CD4-positive, alpha-beta T cell treated with Interleukin-21 for 1 hour (primary cell): ENCODE measurements at regions not wholly inside any gene's neighbourhood (a gene's known extent, or its start where the extent isn't known, plus 50 kb on each side); places are given as distances from the start of the nearest gene placed in this dataset.

ENCODE experiments used
- DNase-seq: peaks from one replicate; pipeline ENCODE4 v3.0.0-alpha.2; 2020

- no peak for DNase-seq
Measured at GRCh38 chr15:93217343-93217742, 128.3 kb upstream of the RGMA start.

DNA sequence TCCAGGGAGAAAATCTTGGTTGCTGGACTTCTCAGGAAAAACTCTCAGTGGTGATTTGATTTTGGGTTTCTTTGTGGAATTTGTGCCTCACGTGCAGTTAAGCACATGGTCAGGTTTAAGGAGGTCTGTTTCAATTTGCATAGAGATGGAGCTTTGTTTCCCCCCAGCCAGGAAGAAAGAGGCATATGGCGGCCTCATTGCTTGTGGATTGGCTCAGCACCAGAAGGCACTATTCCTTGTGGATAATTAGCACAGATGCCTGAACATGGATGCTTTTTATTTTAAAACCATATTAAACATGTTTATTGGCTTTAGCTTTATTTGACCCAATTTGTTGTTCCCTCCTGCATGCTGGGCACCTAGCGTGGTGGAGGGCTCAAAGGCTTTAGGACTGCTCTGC lies 125.1 kb upstream of the RGMA start:
- no peak for DNase-seq

- DNase-seq: no peak
Measured at GRCh38 chr15:93213281-93213680, 124.3 kb upstream of the RGMA start.

DNA sequence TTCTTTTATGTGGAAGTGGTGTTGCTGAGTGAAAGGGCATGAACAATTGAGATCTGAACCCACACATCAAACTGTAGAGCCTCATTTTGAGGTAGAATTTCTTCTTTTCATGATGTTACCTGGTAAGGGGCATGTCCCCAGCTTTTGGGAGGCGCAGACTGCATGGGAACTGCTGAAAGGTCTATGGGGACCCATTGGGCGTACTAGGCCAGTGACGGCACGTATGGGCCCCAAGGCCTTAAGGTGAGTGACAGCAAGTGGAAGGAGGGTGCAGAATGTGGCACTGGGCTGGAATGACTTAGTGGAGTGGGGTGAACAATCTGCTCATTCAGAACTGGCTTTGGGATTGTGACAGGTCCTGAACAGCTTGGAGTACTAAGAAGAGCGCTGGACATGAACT lies 123.6 kb upstream of the RGMA start:
- DNase-seq: no peak

DNA sequence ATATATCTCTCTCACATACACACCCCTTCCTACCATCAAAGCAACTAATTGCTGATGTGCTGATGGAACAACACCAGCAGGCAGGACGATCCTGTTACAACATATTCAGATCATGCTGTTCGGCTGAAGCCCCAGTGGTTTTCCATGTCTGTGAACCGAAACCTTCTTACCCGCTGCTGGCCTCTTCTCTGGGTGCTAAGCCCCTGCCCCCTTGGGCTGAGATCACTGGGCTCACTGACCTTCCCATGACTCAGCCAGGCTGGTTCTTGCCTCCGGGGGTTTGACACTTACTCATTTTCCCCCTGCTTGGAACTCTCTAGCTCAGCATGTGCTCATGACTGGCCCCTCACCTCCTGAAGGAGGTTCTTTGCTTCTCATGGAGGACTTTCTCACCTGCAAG lies 122.0 kb upstream of the RGMA start:
- DNase-seq: no peak

GRCh38 chr15:93209690-93210445 lies 120.9 kb upstream of the RGMA start:
- no peak for DNase-seq

DNA sequence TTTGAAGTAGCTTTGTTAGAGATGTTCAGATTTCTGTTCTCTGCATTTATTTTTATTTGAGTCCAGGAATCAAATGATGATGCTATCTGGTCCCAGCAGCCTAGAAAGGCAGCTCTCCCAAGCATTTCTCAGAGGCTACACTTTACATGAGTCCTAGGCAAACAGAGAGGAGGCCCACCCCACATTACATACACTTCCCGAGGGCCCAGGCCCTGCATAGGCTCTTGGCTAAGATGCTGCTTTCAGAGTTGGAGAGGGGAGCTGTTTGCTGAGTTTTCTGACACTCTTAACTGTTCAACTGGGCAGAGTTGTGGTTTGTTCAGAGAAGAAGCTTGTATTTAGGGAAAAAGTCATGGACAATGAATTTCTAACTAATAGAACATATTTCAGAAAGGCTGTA lies 117.9 kb upstream of the RGMA start:
- DNase-seq: no peak

DNA sequence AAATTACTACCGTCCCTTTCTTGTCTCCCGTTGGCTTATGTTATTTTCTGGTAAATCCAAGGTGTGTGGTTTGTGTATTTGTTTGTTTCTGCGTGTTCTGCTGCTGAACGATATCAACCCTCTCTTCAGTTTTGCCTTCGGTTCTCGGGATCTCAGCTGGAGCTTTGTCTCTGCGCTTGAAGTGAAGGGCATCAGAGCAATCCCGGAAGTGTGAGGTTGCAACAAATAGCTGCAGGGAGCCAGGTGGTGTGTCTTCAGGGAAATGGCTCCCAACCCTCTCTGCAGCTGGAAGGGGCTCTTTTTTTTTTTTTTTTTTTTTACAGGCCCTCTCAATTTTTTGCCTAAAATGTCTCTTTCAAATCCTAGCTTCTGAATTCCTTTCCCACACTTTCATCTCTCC lies 116.4 kb upstream of the RGMA start:
- no peak for DNase-seq

DNA sequence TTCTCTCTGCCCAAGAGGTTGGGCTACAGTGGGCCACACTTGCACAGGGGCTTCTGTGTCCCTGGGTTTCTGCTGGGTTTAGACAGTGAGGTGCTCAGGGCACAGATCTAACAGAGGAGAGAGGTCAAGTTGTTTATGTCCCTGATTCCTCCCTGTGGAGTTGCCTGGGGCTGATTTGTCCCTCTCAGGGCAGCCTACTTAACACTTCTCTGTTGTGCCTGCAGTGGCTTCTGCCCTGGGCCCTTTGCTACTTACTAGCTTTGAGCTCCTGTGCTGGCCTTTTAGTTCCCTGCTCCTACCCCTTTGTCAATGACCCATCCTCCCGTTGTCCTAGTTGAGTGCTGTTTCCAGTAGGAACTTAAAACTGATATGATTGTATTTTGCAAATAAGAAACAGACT lies 114.0 kb upstream of the RGMA start:
- no peak for DNase-seq

- DNase-seq: no peak
Measured at GRCh38 chr15:93202405-93202804, 113.4 kb upstream of the RGMA start.

- no peak for DNase-seq
Measured at GRCh38 chr15:93201940-93202339, 112.9 kb upstream of the RGMA start.

DNA sequence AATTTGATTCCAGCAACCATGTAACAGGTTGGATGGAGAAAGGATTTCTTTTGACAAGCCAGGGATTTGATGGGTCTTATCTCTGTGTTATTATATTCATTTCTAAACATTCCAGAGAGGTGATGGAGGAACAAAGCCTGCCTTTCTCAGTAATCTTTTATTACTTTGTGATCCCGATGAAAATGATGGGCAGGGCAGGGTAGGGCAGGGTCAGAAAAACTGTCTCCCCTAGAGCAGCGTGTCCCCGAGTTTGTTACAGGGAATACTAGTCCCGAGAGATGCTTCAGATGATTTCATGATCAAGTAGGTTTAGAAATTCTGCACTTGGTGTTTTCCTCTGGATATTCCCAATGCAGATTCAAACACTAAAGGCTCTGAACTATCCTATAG lies 111.8 kb upstream of the RGMA start:
- DNase-seq: no peak

GRCh38 chr15:93200081-93200836 lies 111.2 kb upstream of the RGMA start:
- DNase-seq: no peak

DNA sequence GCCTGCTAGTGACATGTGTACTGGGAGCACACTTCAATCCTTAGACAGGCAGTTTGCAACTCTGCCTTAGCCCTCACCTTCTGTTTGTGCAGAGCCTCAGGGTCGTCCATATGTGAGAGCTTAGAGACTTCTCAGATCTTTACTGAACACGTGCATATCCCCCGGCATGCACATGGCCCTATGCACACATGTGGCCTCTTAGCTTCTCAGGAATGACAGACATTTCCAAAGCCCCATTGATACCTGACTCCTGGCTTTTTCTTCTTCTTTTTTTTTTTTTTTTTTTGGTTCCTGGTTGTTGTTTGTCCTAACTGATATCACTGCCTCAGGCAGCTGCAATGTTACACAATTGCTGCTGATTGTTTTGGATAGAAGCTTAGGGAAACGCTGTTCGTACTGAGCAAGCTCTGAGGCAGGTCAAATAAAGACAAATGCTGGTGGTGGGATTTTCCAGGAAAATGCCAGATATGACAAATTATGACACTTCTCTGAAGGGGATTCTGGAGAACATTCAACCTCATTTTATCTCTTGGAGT lies 107.2 kb upstream of the RGMA start:
- no peak for DNase-seq

- no peak for DNase-seq
Measured at GRCh38 chr15:93195109-93195508, 106.1 kb upstream of the RGMA start.

DNA sequence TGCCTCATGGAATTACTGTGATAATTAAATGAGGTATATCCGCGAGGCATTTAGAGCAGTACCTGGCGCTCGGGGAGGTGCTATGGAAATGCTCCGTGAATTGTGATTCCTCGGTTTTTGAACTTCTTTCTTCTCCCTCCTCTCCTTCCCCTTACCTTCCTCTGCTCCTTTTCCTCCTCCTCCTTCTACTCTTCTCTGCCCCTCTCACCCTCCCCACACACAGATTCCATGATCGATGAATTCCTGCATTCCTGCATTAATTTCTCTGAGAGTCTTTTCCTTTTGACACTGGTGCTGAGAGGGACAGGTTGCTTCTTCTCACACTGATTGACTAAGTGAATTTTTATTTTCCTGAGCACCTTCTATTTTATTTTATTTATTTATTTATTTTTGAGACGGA lies 101.2 kb upstream of the RGMA start:
- DNase-seq: no peak

DNA sequence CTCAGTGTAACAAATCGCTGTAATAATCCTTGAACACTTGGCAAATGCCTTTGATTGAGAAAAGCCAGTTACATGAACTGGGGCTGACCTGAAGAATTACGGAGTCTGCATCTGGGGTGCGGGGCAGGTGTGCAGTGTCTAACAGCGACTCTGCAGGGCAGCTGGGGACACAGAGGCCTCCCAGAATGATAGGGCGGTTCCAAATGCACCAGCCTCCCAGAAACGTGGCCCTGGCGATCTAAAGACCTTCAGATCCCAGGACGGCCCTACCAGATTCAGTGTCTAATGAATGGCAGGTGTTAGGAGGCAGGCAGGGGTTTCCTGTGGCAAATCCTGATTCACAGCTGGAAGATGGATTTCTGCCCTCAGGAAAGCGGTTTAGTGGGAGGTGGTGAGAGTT lies 100.5 kb upstream of the RGMA start:
- DNase-seq: no peak

- DNase-seq: no peak
Measured at GRCh38 chr15:93188236-93188635, 99.2 kb upstream of the RGMA start.

DNA sequence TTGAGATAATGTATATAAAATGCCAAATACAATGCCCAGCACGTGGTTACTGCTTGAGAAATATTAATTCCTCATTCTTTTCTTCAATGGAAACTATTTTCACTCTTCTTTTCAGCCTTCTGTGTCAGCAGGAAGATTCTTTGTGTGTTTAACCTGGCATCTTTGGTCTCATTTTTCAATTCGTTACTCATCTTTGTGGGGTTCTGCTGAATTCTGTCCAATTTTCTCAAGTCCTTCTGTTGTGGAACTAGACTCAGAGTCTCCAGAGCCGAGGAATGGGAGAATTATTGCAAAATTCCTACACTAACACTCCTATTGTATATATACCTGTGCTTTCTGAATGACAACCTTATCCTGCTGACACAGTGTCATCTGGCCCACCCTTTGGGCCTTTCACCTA lies 96.8 kb upstream of the RGMA start:
- DNase-seq: no peak

DNA sequence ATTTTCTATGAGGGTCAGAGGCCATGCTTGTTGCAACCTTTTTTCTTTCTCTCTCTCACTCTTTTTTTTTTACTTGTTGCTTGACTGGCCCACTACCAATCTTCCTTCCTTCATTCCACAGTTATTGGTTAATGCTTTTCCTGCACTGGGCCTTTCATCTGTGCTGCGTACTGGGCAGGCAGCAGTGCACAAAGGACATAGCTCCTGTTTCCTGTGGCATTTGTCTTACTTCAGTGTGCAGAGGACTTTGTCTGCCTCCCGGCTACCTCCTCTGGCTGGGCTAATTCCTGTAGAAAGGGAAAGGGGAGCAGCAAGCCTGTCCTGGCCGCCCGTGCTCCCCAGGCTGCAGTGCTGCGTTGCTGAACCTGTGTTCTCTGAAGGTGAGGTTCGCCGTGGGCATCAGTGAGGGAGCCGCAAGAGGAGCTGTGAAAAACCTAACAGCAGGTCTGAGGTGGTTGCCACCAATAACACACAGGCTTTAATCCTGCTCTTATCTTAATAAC lies 93.7 kb upstream of the RGMA start:
- DNase-seq: no peak

DNA sequence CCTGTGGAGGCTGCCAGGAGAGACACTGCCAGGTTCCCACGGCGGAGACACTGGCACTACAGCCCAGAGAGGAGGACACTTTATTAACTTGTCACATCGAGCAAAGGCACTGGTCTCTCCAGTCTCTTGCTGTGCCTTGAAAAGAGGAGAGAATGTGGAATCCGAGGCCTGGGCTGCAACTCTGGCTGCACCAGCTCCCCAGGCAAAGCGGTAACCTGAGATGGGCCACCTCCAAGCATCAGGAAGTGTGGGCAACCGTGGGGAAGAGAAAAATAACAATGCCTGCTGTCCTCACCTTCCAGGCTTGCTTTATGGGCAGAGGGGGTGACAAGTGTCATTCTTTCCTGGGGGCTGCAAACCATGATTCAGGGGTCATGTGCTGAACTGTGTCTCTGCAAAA lies 91.6 kb upstream of the RGMA start:
- no peak for DNase-seq

GRCh38 chr15:93180128-93180527 lies 91.1 kb upstream of the RGMA start:
- no peak for DNase-seq

DNA sequence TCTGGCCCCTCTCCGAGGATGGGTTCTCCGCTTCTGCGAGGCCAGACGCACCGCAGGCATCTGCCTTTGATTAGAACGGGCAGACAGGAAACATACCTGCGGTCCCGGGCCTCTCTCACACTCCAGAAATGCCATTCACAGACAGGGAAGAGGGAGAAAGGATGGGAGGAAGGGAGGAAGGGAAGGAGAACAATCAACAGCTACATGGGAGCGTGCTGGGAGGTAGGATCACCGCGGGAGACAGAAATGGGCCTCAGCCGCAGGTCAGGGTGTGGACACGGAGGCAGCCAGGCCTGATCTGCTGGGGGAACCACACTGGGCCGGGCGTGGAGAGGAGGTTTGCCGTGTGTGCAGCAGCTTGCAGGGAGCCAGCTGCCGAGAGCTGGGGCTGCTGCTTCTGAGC lies 90.7 kb upstream of the RGMA start:
- no peak for DNase-seq

- DNase-seq: peak; percentile 17
Measured at GRCh38 chr15:93179072-93179471, 90.1 kb upstream of the RGMA start.
